NOMO-1 (cell line): ENCODE measurements at regions not wholly inside any gene's neighbourhood (a gene's known extent, or its start where the extent isn't known, plus 50 kb on each side); places are given as distances from the start of the nearest gene placed in this dataset.
A peak's percentile ranks its signal among the peaks of the same experiment; 100 is the strongest.
"Not testable (repeated sequence)": the region's sequence is repeated elsewhere in the genome, so short reads cannot be mapped to it uniquely, and the experiment has no call there.

ENCODE experiments used
- DNase-seq, 2 experiments: peaks; one replicate each; lab custom pipeline; 2025; ENCODE audit not compliant: unreplicated experiment in 2 of 2; lab: John Stamatoyannopoulos, UW

DNA sequence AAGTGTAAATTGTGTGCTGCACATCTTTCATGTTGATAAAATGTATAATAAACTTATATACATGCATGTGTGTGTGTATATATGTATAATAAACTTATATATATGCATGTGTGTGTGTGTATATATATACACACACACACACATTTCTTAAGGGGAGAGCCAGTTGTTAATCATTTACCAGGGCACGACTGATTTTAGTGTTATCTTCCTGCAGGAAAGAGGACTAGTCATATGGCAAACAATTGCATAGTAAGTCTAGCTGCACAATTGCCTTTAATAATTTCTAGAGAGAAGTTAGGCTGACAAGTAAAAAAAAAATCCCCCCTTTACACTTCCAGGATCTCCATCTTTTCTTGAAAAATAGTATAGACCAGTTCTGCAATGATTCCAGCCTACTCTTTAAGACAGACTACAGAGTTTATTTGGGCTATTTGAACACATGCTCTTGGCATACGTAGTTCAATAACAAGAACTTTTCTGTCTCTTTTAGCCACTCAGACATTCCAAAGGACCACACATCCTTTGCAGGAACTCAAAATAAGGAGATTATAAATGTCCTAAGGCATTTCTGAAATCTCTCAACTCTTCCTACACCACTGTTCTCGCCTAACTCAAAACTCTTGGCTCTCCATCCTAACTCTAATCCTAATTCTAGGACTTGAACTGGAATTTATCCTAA is 163.6 kb upstream of the SETMAR start:
- DNase-seq: no peak

DNA sequence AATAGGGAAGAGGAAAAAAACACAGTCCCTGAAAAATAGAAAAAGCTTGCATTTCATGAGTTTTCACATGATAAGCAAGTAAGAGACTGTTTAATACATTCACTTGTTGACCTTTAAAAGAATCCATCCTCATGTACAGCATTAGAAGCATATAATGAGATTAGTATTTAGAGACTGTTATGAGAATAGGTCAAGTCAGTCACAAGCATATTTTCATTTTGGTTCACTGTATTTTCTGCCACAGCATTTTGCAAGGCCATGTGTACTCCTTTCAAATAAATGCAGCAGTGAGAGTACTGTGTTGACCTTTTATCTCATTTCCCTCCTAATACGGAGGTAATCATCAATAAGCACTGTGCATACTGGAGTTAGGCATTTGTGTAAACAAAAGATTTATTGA is 162.2 kb upstream of the SETMAR start:
- DNase-seq: no peak

DNA sequence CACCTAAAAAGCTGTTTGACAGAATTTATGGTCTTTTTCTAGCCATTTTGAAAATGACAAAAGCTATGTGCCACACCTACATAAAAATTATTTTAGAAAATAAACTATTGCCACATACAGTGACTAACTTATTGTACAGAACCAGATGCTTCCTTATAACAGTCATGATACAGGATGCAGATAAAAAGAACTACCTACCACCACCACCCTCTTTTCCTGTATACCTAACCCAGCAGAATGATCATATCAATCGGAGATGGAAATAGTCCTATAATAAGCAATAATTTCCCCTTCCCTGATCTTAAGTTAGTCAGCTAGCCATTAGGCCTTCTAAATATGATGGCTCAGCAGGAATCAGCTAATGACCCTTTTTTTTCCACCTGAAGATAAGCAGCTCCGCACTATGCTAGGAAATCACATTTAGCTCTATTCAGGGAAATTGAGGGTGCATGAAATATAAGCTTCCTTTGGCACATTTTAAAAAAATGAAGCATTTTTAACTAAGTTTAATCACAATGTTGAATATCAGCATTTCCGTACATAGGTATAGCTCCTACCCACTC is 155.5 kb upstream of the SETMAR start:
- no peak for DNase-seq

DNA sequence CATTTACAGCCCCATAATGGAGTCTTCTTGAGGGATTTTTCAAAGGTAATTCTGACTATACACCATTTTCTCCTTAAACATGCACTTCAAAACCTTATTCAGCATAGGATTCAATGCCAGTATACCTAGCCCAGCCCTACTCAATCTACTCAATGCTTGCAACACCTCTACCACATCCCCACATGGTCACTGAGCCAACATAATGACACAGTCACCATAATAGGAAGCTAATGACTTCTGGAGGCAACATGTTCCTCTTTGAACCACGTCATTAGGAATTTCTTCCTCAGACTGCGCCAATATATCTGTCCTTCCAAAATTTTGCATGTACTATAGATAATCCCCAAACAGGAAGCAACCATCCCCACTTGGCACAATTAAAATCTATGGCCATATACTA is 153.9 kb upstream of the SETMAR start:
- DNase-seq: no peak

DNA sequence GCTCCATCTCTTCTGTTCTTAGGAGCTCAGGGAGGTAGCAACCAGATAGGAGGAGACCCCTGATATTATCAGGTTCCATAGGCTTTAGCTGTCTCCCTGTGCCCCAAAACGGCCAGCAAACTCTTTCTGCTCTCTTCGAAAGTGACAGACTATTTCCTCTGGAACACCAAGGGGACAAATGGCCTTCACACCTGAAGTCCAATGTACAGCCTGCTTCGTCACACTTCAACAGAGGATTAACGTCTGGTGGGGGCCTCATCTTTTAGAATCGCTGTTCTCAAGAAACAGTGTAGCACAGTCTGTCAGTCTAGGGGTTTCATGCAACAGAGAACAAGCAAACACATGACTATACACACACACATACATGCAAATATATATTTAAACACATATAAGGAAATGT is 152.4 kb upstream of the SETMAR start:
- DNase-seq: no peak

DNA sequence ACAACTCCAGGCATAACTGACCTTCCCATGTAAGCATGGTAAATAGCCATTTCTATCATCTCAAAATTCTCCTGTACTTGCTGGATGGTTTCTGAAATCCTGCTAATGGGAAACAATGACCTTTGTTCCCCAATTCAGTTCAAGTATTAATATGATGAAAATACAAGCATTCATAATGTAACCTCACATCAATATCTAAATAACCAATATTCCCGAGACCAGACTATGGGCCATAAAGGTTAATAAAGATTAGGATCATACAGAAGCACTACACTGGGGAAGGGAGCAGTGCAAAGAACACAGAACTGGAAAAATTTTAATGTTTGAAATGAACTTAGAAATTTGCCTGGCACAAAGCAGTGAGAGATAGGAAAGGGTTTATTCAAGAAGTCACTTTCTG is 151.3 kb upstream of the SETMAR start:
- no peak for DNase-seq

DNA sequence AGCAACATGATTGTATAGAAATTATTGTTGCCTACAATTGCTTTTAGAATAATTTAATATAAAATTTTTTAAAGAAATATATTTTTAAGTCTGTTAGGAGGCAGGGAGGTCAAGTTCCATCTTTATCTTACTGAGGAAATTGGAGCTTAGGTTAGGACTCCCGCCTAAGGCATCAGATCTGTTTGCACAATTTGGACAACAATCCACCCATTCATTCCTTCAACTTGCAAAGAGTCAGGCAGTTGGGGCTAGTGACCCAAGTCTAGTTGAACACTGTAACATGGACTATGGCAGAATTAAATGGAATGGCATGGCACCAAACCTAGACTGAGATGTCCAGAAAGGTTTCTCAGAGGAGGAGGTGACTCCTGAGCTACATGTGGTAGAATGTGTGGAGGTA is 149.4 kb upstream of the SETMAR start:
- no peak for DNase-seq

DNA sequence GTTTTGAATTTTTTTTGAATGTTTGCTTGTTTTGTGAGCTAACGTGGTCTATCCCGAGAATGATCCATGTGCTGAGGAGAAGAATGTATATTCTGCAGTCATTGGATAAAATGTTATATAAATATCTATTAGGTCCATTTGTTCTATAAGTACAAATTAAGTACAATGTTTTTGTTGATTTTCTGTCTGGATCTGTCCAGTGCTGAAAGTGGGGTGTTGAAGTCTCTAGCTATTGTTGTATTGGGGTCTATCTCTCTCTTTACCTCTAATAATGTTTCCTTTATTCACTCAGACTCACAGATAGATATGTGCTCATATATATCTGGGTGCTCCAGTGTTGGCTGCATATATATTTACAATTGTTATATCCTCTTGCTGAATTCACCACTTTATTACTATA is 144.8 kb upstream of the SETMAR start:
- DNase-seq: no peak

DNA sequence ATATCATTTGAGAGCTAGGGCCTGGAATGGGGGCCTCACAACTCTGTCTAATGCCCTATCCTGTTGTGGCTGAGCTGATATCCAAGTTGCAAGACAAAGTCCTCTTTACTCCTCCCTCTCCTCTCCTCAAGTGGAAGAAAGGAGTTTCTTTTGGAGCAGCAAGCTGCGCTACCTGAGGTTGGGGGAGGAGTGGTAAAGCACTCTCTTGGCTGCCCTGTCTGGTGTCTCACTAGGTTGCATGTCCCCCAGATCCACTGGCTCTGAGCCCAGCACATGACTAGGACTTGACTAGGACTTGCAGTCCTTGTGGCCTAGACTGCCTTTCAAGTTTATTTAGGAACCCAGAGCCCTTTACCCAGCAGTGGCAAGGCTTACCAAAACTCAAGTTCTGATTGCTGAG is 141.1 kb upstream of the SETMAR start:
- no peak for DNase-seq

DNA sequence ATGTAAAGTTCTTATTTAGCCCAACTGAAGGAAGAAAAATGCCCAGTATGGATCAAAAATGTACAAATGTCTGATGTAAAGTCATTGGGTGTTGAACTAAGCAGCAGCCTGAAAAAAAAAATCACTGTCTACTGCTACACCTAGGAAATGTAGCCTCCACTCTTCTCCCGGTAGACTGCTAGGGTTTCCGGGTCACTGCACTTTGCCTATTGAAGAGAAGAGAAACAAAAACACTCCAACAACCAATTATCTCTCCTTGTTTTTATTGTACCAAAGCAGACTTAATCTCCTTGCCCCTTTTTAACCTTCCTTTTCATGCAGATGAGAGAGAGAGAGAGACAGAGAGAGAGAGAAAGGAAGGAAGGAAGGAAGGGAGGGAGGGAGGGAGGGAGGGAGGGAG is 140.2 kb upstream of the SETMAR start:
- DNase-seq: no peak

DNA sequence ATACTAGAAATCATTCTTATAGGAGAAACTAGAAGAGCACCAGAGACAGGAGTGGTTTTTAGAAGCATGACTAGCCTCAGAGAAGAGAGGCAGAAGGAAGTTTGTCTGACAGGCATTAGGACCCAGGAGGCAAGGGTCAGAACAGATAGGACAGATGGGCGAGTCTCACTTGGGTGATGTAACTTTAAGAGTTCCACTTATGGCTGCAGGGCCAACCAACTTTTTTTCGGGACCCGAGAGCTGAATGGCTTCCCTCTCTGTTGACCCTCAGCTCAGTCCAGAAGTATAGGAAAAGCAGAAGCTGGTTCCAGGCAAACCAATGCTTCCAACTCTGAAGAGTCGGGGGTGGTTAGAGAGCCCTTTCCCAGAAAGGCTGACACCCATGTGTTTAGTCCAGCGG is 136.6 kb upstream of the SETMAR start:
- DNase-seq: no peak

DNA sequence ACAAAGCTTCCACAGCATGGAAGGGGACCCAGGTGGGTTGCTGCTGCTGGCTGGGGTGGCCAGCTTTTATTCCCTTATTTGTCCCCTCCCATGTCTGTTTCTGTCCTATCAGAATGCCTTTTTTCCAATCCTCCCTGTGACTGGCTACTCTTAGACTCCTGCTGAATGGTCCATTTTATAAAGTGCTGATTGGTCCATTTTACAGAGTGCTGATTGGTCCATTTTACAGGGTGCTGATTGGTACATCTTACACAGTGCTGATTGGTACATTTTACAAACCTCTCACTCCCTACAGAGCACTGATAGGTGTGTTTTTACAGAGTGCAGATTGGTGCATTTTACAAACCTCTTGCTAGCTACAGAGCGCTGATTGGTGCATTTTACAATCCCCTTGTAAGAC is 135.9 kb upstream of the SETMAR start:
- not testable (repeated sequence) for DNase-seq

DNA sequence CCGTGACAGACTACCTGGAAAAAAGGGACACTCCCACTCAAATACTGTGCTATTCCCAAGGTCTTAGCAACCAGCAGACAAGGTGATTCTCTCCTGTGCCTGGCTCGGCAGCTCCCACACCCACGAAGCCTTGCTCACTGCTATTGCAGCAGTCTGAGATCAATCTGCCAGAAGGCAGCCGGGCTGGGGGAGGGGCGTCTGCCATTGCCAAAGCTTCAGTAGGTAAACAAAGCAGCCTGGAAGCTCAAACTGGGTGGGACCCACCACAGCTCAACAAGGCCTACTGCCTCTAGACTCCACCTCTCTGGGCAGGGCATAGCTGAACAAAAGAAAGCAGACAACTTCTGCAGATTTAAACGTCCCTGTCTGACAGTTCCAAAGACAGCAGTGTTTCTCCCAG is 128.4 kb upstream of the SETMAR start:
- DNase-seq: no peak

DNA sequence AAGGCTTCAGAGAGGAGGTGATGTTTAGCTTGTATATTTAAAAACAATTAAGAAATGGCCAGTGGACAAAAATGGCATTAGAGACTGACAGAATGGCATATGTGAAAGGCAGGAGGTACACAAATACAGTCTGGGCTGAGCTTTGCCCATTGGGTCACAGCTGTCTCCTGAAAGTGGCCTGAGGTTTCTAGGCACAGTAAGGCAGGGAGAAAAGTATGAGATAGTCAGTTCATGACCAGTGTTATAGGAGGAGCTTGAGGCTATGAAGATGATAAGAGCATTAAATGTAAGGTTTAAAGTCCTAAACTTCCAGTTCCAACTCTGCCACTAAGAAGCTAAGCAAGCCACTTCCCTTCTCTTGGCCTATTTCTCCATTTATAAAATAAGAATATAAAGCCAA is 111.2 kb upstream of the SETMAR start:
- no peak for DNase-seq

DNA sequence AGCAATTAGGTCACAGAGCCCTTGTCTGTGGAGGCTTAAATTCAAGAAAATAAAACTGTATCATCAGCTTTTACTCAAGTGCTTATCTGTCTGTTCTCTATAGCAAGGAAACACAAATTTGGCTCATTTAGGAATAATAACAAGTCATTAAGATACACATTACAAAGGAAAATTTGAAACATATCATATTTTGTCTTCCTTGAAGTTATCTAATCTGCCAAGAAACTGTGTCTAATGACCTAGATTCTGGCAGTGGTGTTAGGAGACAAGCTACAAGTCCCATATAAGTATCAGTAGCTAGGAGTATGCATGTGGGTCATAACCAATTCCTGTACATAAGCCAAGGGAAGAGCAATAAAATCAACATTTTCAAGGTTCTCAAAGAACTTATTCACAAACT is 108.2 kb upstream of the SETMAR start:
- DNase-seq: no peak

DNA sequence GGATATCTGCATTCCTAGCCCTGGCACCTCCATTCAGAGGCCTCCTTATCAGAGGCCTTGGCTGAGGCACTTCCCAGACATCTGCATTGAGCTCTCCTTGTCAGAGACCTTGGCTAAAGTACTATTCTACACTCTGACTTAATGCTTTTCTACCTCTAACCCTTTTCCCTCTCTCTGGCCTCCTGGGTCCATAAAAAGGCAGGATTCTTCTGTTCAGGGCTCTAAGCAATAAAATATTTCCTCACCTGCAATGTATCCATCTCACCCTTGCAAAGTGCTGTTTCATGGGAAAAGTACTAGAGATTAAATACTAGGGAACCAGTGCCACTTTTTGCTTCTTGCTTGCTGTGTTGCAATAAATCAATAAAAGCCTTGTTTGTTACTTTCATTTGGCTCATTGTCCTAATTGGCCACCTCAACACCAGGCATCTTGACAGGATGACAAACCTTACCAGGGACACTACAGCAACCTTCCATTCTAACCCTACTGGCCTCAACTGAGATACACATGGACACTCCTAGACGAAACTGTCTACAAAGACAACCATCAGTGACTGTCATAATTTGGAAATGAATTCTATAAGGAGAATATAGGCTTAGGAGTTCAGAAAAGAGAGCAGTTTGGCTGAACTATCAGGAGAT is 106.5 kb upstream of the SETMAR start:
- DNase-seq: no peak

DNA sequence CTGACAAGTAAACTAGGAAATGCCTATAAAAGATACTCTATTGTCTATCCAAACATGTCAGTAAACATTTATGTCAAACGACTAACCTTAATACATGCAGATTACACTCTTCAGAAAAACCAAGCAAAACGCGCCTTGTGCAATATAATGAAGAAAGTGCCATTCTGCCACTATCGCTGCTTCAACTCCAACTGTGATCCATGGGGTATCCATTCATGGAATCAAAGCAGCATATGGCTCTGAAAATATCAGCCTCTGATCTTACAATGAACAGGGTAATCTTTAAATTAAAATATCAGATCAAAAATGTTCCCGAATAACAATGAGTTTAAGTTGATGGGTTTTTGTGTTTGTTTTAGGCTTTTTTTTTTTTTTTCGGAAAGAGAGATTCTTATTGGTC is 105.5 kb upstream of the SETMAR start:
- no peak for DNase-seq

DNA sequence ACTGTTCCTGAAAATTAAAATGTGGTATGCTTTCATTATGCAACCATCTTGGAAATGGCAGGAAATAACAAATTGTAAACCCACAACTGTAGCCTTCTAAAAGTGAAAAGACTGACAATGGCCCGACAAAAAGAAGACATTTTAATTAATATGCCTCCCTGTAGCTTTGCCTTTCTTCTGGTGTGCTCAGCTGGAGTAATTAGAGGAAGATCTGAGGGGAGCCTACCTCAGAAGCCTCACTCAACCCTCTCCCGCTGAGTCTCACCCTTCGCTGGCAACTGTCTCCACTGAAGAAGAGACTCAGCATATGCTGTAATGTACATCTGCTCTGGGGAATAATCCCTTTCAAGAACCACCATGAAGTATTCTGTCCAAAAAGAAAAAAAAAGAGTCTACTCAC is 104.7 kb upstream of the SETMAR start:
- DNase-seq: no peak

DNA sequence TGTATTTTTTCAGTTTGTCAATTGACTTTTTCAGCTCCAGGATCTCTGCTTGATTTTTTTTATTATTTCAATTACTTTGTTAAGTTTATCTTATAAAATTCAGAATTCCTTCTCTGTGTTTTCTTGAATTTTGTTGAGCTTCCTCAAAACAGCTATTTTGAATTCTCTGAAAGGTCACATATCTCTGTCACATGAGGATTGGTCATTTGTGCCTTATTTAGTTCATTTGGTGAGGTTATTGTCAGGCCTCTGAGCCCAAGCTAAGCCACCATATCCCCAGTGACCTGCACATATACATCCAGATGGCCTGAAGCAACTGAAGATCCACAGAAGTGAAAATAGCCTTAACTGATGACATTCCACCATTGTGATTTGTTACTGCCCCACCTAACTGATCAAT is 98.4 kb upstream of the SETMAR start:
- DNase-seq: not testable (repeated sequence)

DNA sequence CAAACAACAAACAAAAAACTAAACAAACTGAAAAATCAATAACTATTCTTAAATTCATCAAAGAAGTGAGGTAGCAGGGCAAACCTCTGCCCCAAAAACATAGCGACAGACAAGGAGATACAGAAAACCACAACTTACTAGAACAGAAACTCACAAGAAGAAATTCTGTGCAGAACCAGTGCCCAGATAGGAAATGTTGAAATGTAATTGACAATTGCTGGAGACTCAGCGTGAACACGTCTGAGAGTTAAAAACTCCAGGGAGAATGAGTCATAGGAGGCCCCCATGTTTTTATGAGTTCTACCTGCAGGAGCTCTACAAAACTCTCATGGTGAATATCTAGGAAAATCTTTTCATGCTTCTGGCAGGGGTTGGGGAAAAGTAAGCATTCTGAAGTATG is 95.5 kb upstream of the SETMAR start:
- DNase-seq: peak; percentile 44 to 91

DNA sequence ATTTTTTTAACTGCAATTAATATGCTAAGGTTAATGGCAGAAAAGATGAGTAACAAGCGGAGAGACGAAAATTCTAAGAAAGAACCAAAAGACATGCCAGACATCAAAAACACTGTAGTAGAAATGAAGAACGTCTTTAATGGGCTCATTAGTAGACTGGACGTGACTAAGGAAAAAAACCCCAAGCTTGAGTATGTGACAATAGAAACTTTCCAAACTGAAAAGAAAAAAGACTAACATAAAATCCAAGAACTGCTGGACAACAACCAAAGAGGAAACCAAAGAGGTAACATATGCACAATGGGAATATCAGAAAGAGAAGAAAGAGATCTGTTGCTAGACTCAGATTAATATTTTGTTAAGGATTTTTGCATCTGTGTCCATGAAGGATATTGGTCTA is 94.6 kb upstream of the SETMAR start:
- no peak for DNase-seq

DNA sequence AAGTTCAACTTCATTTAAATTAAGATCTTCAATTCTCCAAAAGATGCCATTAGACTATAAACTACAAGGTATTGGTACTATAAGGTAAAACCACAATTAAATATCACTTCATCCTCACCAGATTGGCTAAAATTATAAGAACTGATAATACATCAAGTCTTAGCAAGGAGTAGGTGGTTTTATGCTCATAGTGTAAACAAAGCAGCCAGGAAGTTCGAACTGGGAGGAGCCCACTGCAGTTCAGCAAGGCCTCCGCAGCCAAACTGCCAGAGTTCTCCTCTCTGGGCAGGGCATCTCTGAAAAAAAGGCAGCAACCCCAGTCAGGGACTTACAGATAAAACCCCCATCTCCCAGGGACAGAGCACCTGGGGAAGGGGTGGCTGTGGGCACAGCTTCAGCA is 91.6 kb upstream of the SETMAR start:
- DNase-seq: no peak

DNA sequence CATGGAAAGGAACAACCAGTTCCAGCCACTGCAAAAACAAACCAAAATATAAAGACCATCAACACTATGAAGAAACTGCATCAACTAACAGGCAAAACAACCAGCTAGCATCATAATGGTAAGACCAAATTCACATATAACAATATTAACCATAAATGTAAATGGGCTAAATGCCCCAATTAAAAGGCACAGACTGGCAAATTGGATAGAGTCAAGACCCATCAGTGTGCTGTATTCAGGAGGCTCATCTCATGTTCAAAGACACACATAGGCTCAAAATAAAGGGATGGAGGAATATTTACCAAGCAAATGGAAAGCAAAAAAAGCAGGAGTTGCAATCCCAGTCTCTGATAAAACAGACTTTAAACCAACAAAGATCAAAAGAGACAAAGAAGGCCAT is 89.7 kb upstream of the SETMAR start:
- not testable (repeated sequence) for DNase-seq
